ENCODE measurements at regions not wholly inside any gene's neighbourhood (a gene's known extent, or its start where the extent isn't known, plus 50 kb on each side); places are given as distances from the start of the nearest gene placed in this dataset.

- DNase-seq (ENCODE audit: low read depth, low spot score) (no peak), FAIRE-seq (no peak), ATAC-seq (no peak)
- ChIA-PET RAD21 (ENCODE audit: unreplicated experiment) (no interaction called here), SMC1A (ENCODE audit: uncharacterized antibody, unreplicated experiment) (no interaction called here), POLR2A (no interaction called here), CTCF (interaction anchor here (1.2 kb wide), 1 partner anchor 9 kb away, joined by 3 read pairs; no protein-coding TSS in a partner anchor)
- 18% methylated on average over 4 of the region's 4 CpGs for WGBS (ENCODE audit: insufficient coverage, insufficient replicate concordance, low lambda C conversion rate, missing lambda C conversion rate)
- no peaks in the 10 kb centered on the region for H3K4me1 ChIP-seq (ENCODE audit: control insufficient read depth, insufficient read depth, low read length)
- in situ Hi-C loops (cut with MboI), result no loop called here
- H4K20me1 ChIP-seq (ENCODE audit: control insufficient read depth, insufficient read depth), result no peaks in the 10 kb centered on the region
- no peak overlapping the region for H3K27ac ChIP-seq (ENCODE audit: control insufficient read depth, insufficient read depth)
- no peaks in the 10 kb centered on the region for H3K79me2 ChIP-seq (ENCODE audit: control insufficient read depth, insufficient read depth, low read length)
- BruUV-seq (replicated peaks), result no TSS peak
- H3K36me3 ChIP-seq (ENCODE audit: control insufficient read depth in 2 of 2, insufficient read depth in 2 of 2, low read length in 1 of 2), result no peaks in the 10 kb centered on the region
- no peak overlapping the region for H2AFZ ChIP-seq (ENCODE audit: control insufficient read depth, low read depth, low read length)
- H3K27me3 ChIP-seq (replicated peaks in 1 of 2; ENCODE audit: control insufficient read depth in 2 of 2, insufficient read depth in 2 of 2, low read length in 1 of 2), result no peaks in the 10 kb centered on the region
- no peak overlapping the region for H3K4me2 ChIP-seq (ENCODE audit: control insufficient read depth, insufficient read depth)
- H3K9ac ChIP-seq (ENCODE audit: control insufficient read depth, insufficient read depth, low read length), result no peak overlapping the region
- no peak overlapping the region for H3K4me3 ChIP-seq
- TF ChIP-seq NBN (IDR thresholded peaks at IDR 0.05) (no peak), PAX8 (IDR thresholded peaks at IDR 0.05) (no peak), CREB1 (IDR thresholded peaks at IDR 0.05; ENCODE audit: low read depth) (no peak), IKZF1 (conservative IDR thresholded peaks at IDR 0.05) (no peak), LARP7 (IDR thresholded peaks at IDR 0.05) (no peak), RBBP5 (conservative IDR thresholded peaks at IDR 0.05) (no peak), HDGF (IDR thresholded peaks at IDR 0.05) (no peak), E4F1 (IDR thresholded peaks at IDR 0.05; ENCODE audit: borderline replicate concordance, partially characterized antibody) (no peak), USF1 (IDR thresholded peaks at IDR 0.05; ENCODE audit: borderline replicate concordance, extremely low read length, insufficient read depth, low read depth, low read length) (no peak)
- TF ChIP-seq, protein P1, sequence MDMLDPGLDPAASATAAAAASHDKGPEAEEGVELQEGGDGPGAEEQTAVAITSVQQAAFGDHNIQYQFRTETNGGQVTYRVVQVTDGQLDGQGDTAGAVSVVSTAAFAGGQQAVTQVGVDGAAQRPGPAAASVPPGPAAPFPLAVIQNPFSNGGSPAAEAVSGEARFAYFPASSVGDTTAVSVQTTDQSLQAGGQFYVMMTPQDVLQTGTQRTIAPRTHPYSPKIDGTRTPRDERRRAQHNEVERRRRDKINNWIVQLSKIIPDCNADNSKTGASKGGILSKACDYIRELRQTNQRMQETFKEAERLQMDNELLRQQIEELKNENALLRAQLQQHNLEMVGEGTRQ (IDR thresholded peaks at IDR 0.05; ENCODE audit: borderline replicate concordance, low read depth, low read length), result no peak
- H3K9me3 ChIP-seq (replicated peaks; ENCODE audit: control insufficient read depth, insufficient read depth, low read length), result no peaks in the 10 kb centered on the region
- intact Hi-C loops (cut with micrococcal nuclease; ENCODE audit: unreplicated experiment), result no loop called here
These were observed 380.7 kb upstream of the CELF4 start for GRCh38 chr18:37946324-37946723.

Measured in GM12878 (cell line).